ENCODE measurements at regions not wholly inside any gene's neighbourhood (a gene's known extent, or its start where the extent isn't known, plus 50 kb on each side); places are given as distances from the start of the nearest gene placed in this dataset.

GRCh38 chr5:34584165-34584564, 72.0 kb upstream of the RAI14 start:
- TF ChIP-seq MAX (IDR thresholded peaks at IDR 0.05; ENCODE audit: insufficient read depth, insufficient read length), result no peak
- Histone ChIP-seq H3K9me3 (replicated peaks; ENCODE audit: control insufficient read depth, insufficient read depth, low read length) (no peaks in the 10 kb centered on the region), H3K4me3 (replicated peaks in 1 of 3; ENCODE audit: insufficient read depth in 1 of 3, low read depth in 1 of 3, low read length in 3 of 3) (no peak overlapping the region), H3K9me1 (replicated peaks; ENCODE audit: control insufficient read depth, extremely low read depth, insufficient read depth, low read length) (no peaks in the 10 kb centered on the region), H3K27ac (ENCODE audit: insufficient read depth, low read depth, low read length) (peak overlapping the region; percentile 99), H3K9ac (replicated peaks; ENCODE audit: extremely low read depth, insufficient read depth, low read length) (no peak overlapping the region), H3K4me1 (ENCODE audit: control insufficient read depth, extremely low read depth, insufficient read depth, low read length) (peaks cover 64% of the 10 kb centered on the region), H3K36me3 (ENCODE audit: control insufficient read depth in 2 of 2, extremely low read depth in 1 of 2, insufficient read depth in 2 of 2, low read length in 2 of 2) (no peaks in the 10 kb centered on the region), H4K20me1 (replicated peaks; ENCODE audit: control insufficient read depth, extremely low read depth, insufficient read depth, low read length) (no peaks in the 10 kb centered on the region), H2AFZ (ENCODE audit: low read depth, low read length) (no peak overlapping the region), H3K79me2 (ENCODE audit: control insufficient read depth, insufficient read depth, low read length) (no peaks in the 10 kb centered on the region), H3K27me3 (ENCODE audit: control insufficient read depth in 2 of 2, insufficient read depth in 2 of 2, low read length in 2 of 2) (no peaks in the 10 kb centered on the region), H3K4me2 (ENCODE audit: insufficient read depth, low read length) (no peak overlapping the region)
- FAIRE-seq (no peak), DNase-seq (ENCODE audit: low read depth, low spot score) (no peak)
- intact Hi-C loops (cut with micrococcal nuclease), result no loop called here
- no TSS peak for BruUV-seq (replicated peaks)
- ChIA-PET POLR2A (interaction anchor here (4.4 kb wide), 1 partner anchor 72 kb away, joined by 57 read pairs; the partner anchor contains the start of gene RAI14), CTCF (no interaction called here)
- dilution Hi-C loops (cut with MboI; ENCODE audit: extremely low pct_ligation_motif_present, low sequenced_read_pairs), result no loop called here

DNA sequence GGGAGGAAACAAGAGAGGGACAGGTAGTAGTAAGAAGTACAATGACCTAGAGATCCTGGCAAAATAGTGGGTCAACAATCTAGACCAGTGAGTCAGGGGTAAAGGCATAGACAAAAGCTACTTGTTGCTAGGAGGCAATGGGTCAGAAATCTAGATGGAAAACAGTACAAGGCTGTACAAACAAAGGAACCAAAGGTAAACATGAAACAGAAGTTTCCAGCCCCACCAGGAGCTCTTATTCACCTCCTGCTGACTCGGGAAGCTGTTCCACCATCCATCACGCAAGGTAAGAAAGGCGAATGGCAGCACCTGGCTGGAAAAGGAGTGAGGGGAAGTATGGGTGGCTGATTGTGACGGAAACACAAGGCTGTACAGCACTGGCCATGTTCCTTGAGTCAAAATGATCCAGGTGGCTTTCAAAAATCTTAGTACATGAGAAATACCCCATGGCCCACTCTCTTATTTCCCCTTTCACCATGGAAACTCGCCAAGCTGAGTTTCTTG, 70.5 kb upstream of the RAI14 start:
- H2AFZ ChIP-seq (ENCODE audit: low read depth, low read length), result no peak overlapping the region
- peak overlapping the region; percentile 60 for H3K4me2 ChIP-seq (ENCODE audit: insufficient read depth, low read length)
- H3K27me3 ChIP-seq (ENCODE audit: control insufficient read depth in 2 of 2, insufficient read depth in 2 of 2, low read length in 2 of 2), result no peaks in the 10 kb centered on the region
- FAIRE-seq (no peak), DNase-seq (ENCODE audit: low read depth, low spot score) (peak; percentile 99)
- BruUV-seq (replicated peaks), result TSS peak; percentile 79
- no peaks in the 10 kb centered on the region for H3K79me2 ChIP-seq (ENCODE audit: control insufficient read depth, insufficient read depth, low read length)
- no peaks in the 10 kb centered on the region for H3K36me3 ChIP-seq (ENCODE audit: control insufficient read depth in 2 of 2, extremely low read depth in 1 of 2, insufficient read depth in 2 of 2, low read length in 2 of 2)
- TF ChIP-seq FOS (IDR thresholded peaks at IDR 0.05; ENCODE audit: borderline replicate concordance, insufficient read depth, low read length), result peak; percentile 89
- peak; percentile 82 for TF ChIP-seq POLR2AphosphoS5 (IDR thresholded peaks at IDR 0.05; ENCODE audit: insufficient read depth, low read depth, low read length)
- no peak for TF ChIP-seq MYC (IDR thresholded peaks at IDR 0.05; ENCODE audit: low read depth, low read length)
- peak; percentile 87 for TF ChIP-seq JUN (IDR thresholded peaks at IDR 0.05; ENCODE audit: borderline replicate concordance, insufficient read depth, insufficient read length, low read depth)
- peak; percentile 83 for TF ChIP-seq POLR2A (IDR thresholded peaks at IDR 0.05; ENCODE audit: low read depth, low read length)
- TF ChIP-seq, protein P1, sequence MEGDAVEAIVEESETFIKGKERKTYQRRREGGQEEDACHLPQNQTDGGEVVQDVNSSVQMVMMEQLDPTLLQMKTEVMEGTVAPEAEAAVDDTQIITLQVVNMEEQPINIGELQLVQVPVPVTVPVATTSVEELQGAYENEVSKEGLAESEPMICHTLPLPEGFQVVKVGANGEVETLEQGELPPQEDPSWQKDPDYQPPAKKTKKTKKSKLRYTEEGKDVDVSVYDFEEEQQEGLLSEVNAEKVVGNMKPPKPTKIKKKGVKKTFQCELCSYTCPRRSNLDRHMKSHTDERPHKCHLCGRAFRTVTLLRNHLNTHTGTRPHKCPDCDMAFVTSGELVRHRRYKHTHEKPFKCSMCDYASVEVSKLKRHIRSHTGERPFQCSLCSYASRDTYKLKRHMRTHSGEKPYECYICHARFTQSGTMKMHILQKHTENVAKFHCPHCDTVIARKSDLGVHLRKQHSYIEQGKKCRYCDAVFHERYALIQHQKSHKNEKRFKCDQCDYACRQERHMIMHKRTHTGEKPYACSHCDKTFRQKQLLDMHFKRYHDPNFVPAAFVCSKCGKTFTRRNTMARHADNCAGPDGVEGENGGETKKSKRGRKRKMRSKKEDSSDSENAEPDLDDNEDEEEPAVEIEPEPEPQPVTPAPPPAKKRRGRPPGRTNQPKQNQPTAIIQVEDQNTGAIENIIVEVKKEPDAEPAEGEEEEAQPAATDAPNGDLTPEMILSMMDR (IDR thresholded peaks at IDR 0.05; ENCODE audit: extremely low read depth in 1 of 2, insufficient read depth in 1 of 2, low read depth in 1 of 2, low read length in 2 of 2), result no peak
- TF ChIP-seq EZH2 (IDR thresholded peaks at IDR 0.05; ENCODE audit: borderline replicate concordance, low read depth, low read length, severe bottlenecking), result no peak
- TF ChIP-seq GATA2 (IDR thresholded peaks at IDR 0.05; ENCODE audit: insufficient read depth, insufficient read length, low read depth, low read length), result no peak
- H3K4me3 ChIP-seq (replicated peaks in 1 of 3; ENCODE audit: insufficient read depth in 1 of 3, low read depth in 1 of 3, low read length in 3 of 3), result peak overlapping the region in 1 of 3 experiments; percentile 21
- dilution Hi-C loops (cut with MboI; ENCODE audit: extremely low pct_ligation_motif_present, low sequenced_read_pairs) (no loop called here), intact Hi-C loops (cut with micrococcal nuclease) (loop anchor here (1.0 to 5.0 kb wide), 11 partner anchors 13 to 202 kb away; partner anchors contain the start of gene RAI14)
- CTCF ChIA-PET, result interaction anchor here (0.7 to 3.5 kb wide), 16 partner anchors 12 to 126 kb away, joined by 3 to 26 read pairs (median 6); partner anchors contain the start of gene RAI14
- peak overlapping the region; percentile 99 for H3K27ac ChIP-seq (ENCODE audit: insufficient read depth, low read depth, low read length)
- H3K9me3 ChIP-seq (replicated peaks; ENCODE audit: control insufficient read depth, insufficient read depth, low read length), result no peaks in the 10 kb centered on the region
- H3K4me1 ChIP-seq (ENCODE audit: control insufficient read depth, extremely low read depth, insufficient read depth, low read length), result peaks cover 65% of the 10 kb centered on the region
- peak overlapping the region; percentile 97 for H3K9ac ChIP-seq (replicated peaks; ENCODE audit: extremely low read depth, insufficient read depth, low read length)
- POLR2A ChIA-PET, result interaction anchor here (0.6 to 4.4 kb wide), 18 partner anchors 13 to 139 kb away, joined by 3 to 57 read pairs (median 3); partner anchors contain the start of gene RAI14
- H4K20me1 ChIP-seq (replicated peaks; ENCODE audit: control insufficient read depth, extremely low read depth, insufficient read depth, low read length), result no peaks in the 10 kb centered on the region
- no peaks in the 10 kb centered on the region for H3K9me1 ChIP-seq (replicated peaks; ENCODE audit: control insufficient read depth, extremely low read depth, insufficient read depth, low read length)
